DOHH2 (cell line): ENCODE measurements at regions not wholly inside any gene's neighbourhood (a gene's known extent, or its start where the extent isn't known, plus 50 kb on each side); places are given as distances from the start of the nearest gene placed in this dataset.

Source experiments
- EZH2phosphoT487 ChIP-seq: fragments of 200-600 bp; sonication (generic); IDR thresholded peaks from 2 replicates; pipeline ENCODE4 v1.6.1; 2017; ENCODE audit warnings: borderline replicate concordance, mild to moderate bottlenecking, antibody characterized with exemption, low read length, moderate library complexity, mixed read lengths
- TF ChIP-seq, protein P1 (sequence below): fragments of 200-600 bp; sonication (generic); IDR thresholded peaks from one replicate; pipeline ENCODE4 v1.5.1; 2014; ENCODE audit warnings: antibody characterized with exemption, mild to moderate bottlenecking, low read depth, low read length; ENCODE audit not compliant: poor library complexity, severe bottlenecking

DNA sequence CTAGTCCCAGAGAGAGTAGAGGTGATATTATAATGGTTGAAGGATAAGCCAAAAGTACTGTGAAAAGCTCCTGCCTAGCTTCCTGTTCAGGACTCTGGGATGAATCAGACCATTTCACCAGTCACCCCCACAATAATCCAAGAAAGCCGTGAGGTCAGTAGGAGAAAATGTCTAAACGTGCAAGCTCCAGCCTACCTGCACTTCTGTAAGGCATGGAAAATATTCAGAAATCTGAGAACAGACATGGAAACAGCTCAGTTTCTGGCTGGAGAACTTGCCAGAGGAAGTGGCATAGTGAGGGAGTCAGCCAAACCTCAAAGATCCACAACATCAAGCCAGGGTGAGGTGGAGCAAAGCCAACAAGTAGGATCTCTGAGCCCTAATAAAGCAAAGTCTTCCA lies 58.2 kb downstream of the ELAPOR2 start:
- TF ChIP-seq, protein P1, sequence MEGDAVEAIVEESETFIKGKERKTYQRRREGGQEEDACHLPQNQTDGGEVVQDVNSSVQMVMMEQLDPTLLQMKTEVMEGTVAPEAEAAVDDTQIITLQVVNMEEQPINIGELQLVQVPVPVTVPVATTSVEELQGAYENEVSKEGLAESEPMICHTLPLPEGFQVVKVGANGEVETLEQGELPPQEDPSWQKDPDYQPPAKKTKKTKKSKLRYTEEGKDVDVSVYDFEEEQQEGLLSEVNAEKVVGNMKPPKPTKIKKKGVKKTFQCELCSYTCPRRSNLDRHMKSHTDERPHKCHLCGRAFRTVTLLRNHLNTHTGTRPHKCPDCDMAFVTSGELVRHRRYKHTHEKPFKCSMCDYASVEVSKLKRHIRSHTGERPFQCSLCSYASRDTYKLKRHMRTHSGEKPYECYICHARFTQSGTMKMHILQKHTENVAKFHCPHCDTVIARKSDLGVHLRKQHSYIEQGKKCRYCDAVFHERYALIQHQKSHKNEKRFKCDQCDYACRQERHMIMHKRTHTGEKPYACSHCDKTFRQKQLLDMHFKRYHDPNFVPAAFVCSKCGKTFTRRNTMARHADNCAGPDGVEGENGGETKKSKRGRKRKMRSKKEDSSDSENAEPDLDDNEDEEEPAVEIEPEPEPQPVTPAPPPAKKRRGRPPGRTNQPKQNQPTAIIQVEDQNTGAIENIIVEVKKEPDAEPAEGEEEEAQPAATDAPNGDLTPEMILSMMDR: no peak
- no peak for TF ChIP-seq EZH2phosphoT487
